ENCODE measurements at regions not wholly inside any gene's neighbourhood (a gene's known extent, or its start where the extent isn't known, plus 50 kb on each side); places are given as distances from the start of the nearest gene placed in this dataset.

DNA sequence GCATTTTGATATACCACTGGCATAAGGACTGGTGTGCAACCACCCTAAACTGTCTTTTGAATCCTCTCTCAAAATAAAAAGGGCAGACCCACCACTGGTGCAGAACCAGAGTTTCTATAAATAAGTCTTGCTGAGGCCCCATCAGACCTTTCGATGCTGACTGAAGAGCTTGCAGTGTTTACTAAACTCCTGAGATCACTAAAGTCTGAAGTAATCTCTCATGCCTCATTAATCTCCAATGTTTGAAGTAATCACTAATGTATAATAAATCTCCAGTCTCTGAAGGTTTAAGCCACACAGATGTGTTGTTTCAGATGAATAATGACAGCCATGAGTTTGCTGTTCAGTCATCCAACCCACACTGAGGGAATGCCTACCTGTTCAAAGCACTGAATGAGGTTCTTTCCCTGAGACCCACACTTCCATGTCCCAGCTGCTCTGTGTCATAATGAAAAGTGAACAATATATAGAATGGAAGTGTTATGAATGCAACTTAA lies 50.6 kb upstream of the DEUP1 start:
- TF ChIP-seq, protein P1, sequence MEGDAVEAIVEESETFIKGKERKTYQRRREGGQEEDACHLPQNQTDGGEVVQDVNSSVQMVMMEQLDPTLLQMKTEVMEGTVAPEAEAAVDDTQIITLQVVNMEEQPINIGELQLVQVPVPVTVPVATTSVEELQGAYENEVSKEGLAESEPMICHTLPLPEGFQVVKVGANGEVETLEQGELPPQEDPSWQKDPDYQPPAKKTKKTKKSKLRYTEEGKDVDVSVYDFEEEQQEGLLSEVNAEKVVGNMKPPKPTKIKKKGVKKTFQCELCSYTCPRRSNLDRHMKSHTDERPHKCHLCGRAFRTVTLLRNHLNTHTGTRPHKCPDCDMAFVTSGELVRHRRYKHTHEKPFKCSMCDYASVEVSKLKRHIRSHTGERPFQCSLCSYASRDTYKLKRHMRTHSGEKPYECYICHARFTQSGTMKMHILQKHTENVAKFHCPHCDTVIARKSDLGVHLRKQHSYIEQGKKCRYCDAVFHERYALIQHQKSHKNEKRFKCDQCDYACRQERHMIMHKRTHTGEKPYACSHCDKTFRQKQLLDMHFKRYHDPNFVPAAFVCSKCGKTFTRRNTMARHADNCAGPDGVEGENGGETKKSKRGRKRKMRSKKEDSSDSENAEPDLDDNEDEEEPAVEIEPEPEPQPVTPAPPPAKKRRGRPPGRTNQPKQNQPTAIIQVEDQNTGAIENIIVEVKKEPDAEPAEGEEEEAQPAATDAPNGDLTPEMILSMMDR (IDR thresholded peaks at IDR 0.05; ENCODE audit: borderline replicate concordance, extremely low read depth, low read length, poor library complexity, severe bottlenecking), result no peak
- TF ChIP-seq EZH2 (IDR thresholded peaks at IDR 0.05; ENCODE audit: borderline replicate concordance, low read depth, low read length, severe bottlenecking), result no peak
